ENCODE measurements at regions not wholly inside any gene's neighbourhood (a gene's known extent, or its start where the extent isn't known, plus 50 kb on each side); places are given as distances from the start of the nearest gene placed in this dataset.

GRCh38 chr13:97659602-97660001, 225.6 kb downstream of the RAP2A start:
- Histone ChIP-seq H3K4me1 (ENCODE audit: insufficient read depth) (no peaks in the 10 kb centered on the region), H3K27ac (no peak overlapping the region), H3K9me3 (no peaks in the 10 kb centered on the region), H3K4me3 (no peak overlapping the region), H3K36me3 (no peaks in the 10 kb centered on the region), H3K27me3 (no peaks in the 10 kb centered on the region)
- no peak for TF ChIP-seq CTCF (IDR thresholded peaks at IDR 0.05)
- no peak for TF ChIP-seq POLR2A (IDR thresholded peaks at IDR 0.05)
- TF ChIP-seq EP300 (IDR thresholded peaks at IDR 0.05), result no peak
- intact Hi-C loops (cut with DNase I), result no loop called here
- DNase-seq, result no peak
- 36 to 49% (median 48%) methylated on average over 4 of the region's 4 CpGs for WGBS, 3 donors

GRCh38 chr13:97660594-97661260, 226.8 kb downstream of the RAP2A start:
- Histone ChIP-seq H3K27me3 (no peaks in the 10 kb centered on the region), H3K27ac (no peak overlapping the region), H3K9me3 (no peaks in the 10 kb centered on the region), H3K36me3 (no peaks in the 10 kb centered on the region), H3K4me1 (ENCODE audit: insufficient read depth) (no peaks in the 10 kb centered on the region), H3K4me3 (no peak overlapping the region)
- DNase-seq, result no peak
- 14 to 22% (median 20%) methylated on average over 11 of the region's 11 CpGs for WGBS, 3 donors
- intact Hi-C loops (cut with DNase I), result no loop called here
- no peak for TF ChIP-seq POLR2A (IDR thresholded peaks at IDR 0.05)
- no peak for TF ChIP-seq EP300 (IDR thresholded peaks at IDR 0.05)
- no peak for TF ChIP-seq CTCF (IDR thresholded peaks at IDR 0.05)

- Histone ChIP-seq H3K4me1 (ENCODE audit: insufficient read depth) (no peaks in the 10 kb centered on the region), H3K27me3 (no peaks in the 10 kb centered on the region), H3K4me3 (no peak overlapping the region), H3K36me3 (no peaks in the 10 kb centered on the region), H3K9me3 (no peaks in the 10 kb centered on the region), H3K27ac (no peak overlapping the region)
- DNase-seq, result no peak
- no peak for TF ChIP-seq POLR2A (IDR thresholded peaks at IDR 0.05)
- no peak for TF ChIP-seq EP300 (IDR thresholded peaks at IDR 0.05)
- TF ChIP-seq CTCF (IDR thresholded peaks at IDR 0.05), result no peak
- intact Hi-C loops (cut with DNase I), result no loop called here
- WGBS, 3 donors, result 58 to 79% (median 70%) methylated on average over 6 of the region's 6 CpGs
Measured at GRCh38 chr13:97686594-97686993, 252.6 kb downstream of the RAP2A start.

GRCh38 chr13:97692628-97693027, 258.7 kb downstream of the RAP2A start:
- intact Hi-C loops (cut with DNase I), result no loop called here
- 75 to 91% (median 83%) methylated on average over 2 of the region's 2 CpGs for WGBS, 3 donors
- TF ChIP-seq POLR2A (IDR thresholded peaks at IDR 0.05), result no peak
- TF ChIP-seq CTCF (IDR thresholded peaks at IDR 0.05), result no peak
- no peak for TF ChIP-seq EP300 (IDR thresholded peaks at IDR 0.05)

More at GRCh38 chr13:97692628-97693027, 258.7 kb downstream of the RAP2A start:
- no peak overlapping the region for H3K4me3 ChIP-seq
- H3K27ac ChIP-seq, result no peak overlapping the region
- no peaks in the 10 kb centered on the region for H3K9me3 ChIP-seq
- H3K27me3 ChIP-seq, result no peaks in the 10 kb centered on the region
- DNase-seq, result no peak
- no peaks in the 10 kb centered on the region for H3K4me1 ChIP-seq (ENCODE audit: insufficient read depth)
- no peaks in the 10 kb centered on the region for H3K36me3 ChIP-seq
